Transverse colon (tissue), 4 donors: ENCODE measurements at regions not wholly inside any gene's neighbourhood (a gene's known extent, or its start where the extent isn't known, plus 50 kb on each side); places are given as distances from the start of the nearest gene placed in this dataset.

Experiments used
- EP300 ChIP-seq: sonication (generic); formaldehyde crosslinking; IDR thresholded peaks from one replicate; pipeline ENCODE4 v1.6.1; 2017; ENCODE audit warnings: antibody characterized with exemption, low read depth
- POLR2A ChIP-seq: fragments of 450-650 bp; IDR thresholded peaks from one replicate; pipeline ENCODE4 v1.6.1; 2016; ENCODE audit warnings: antibody characterized with exemption, mild to moderate bottlenecking, moderate library complexity
- POLR2AphosphoS5 ChIP-seq, 3 donors: sonication (generic); formaldehyde crosslinking; IDR thresholded peaks; one replicate each; pipeline ENCODE4 v1.6.1; 2016; ENCODE audit warnings: antibody characterized with exemption in 3 of 3
- TF ChIP-seq, protein P1 (sequence below), 5 experiments: fragments of 200-600 bp in 3 of 5; fragments of 450-650 bp in 2 of 5; sonication (generic) in 3 of 5; IDR thresholded peaks; 1 replicate in 2 of 5; 2 replicates in 3 of 5; pipeline ENCODE4 v1.5.1; 2016 to 2017; ENCODE audit warnings: antibody characterized with exemption in 5 of 5, inconsistent platforms in 3 of 5, mild to moderate bottlenecking in 2 of 5, moderate library complexity in 1 of 5

DNA sequence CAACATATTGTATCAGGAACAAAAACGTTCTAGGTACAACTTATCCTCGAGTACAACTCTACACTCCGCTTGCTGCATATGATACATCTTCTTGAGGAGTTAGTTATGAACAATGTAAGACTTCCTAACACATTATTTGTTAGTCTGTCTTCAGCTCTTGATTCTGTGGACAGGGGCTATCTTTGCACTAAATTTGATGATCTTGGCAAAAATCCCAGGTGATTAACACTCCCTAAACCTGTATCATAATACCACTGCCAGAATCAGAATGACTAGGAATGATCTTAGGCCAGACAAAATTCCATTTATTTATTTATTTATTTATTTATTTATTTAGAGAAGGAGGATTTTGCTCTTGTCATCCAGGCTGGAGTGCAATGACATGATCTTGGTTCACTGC, 108.7 kb upstream of the AUTS2 start:
- TF ChIP-seq, protein P1, sequence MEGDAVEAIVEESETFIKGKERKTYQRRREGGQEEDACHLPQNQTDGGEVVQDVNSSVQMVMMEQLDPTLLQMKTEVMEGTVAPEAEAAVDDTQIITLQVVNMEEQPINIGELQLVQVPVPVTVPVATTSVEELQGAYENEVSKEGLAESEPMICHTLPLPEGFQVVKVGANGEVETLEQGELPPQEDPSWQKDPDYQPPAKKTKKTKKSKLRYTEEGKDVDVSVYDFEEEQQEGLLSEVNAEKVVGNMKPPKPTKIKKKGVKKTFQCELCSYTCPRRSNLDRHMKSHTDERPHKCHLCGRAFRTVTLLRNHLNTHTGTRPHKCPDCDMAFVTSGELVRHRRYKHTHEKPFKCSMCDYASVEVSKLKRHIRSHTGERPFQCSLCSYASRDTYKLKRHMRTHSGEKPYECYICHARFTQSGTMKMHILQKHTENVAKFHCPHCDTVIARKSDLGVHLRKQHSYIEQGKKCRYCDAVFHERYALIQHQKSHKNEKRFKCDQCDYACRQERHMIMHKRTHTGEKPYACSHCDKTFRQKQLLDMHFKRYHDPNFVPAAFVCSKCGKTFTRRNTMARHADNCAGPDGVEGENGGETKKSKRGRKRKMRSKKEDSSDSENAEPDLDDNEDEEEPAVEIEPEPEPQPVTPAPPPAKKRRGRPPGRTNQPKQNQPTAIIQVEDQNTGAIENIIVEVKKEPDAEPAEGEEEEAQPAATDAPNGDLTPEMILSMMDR (IDR thresholded peaks at IDR 0.05) = no peak
- TF ChIP-seq EP300 (no peak), POLR2A (no peak), POLR2AphosphoS5 (IDR thresholded peaks at IDR 0.05) (no peak)
